GM21528 (cell line): ENCODE measurements at regions not wholly inside any gene's neighbourhood (a gene's known extent, or its start where the extent isn't known, plus 50 kb on each side); places are given as distances from the start of the nearest gene placed in this dataset.
"Not testable (repeated sequence)": the region's sequence is repeated elsewhere in the genome, so short reads cannot be mapped to it uniquely, and the experiment has no call there.

Experiments
- ATAC-seq: cut with Tn5 transposase; IDR thresholded peaks from one replicate; pipeline ENCODE4 v1.9.1; 2021; ENCODE audit warnings: mild to moderate bottlenecking, moderate library complexity; ENCODE audit not compliant: unreplicated experiment, low FRiP score

DNA sequence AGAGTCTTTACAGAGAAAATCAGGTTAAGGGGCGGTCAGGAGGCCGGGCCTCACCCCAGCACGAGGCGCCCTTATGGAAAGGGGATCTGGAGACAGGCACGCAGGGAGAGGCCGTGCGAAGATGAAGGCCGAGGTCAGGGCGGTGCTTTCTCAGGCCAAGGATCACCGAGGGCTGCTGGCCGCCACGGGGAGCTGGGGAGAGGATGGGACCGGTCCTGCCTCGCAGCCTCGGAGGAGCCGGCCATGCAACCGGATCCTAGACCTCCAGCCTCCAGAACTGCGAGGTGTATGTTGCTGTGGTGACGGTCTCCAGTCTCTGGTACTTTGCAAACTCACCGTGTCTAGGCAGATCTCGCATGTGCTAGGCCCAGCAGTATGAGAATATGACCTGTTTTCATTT is 138.2 kb upstream of the NKX1-1 start:
- ATAC-seq, result not testable (repeated sequence)

DNA sequence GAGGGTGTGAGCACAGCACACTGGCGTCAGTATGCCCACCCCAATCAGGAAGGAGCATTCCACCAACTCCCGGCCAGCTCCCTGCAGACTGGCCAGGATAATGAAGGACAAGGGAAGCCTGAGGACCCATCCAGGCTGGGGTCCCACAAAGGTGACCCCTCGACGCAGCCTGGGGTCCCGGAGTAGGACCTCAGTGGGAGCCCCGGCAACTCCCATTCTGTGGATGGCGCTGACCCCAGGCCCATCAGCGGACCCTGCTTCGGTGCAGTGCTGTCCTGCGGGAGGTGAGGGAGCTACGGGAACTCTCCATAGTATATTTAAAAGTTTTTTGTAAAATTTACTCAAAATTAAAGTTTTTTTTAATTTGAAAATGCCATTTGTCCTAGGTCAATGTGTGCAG is 137.7 kb upstream of the NKX1-1 start:
- no peak for ATAC-seq

DNA sequence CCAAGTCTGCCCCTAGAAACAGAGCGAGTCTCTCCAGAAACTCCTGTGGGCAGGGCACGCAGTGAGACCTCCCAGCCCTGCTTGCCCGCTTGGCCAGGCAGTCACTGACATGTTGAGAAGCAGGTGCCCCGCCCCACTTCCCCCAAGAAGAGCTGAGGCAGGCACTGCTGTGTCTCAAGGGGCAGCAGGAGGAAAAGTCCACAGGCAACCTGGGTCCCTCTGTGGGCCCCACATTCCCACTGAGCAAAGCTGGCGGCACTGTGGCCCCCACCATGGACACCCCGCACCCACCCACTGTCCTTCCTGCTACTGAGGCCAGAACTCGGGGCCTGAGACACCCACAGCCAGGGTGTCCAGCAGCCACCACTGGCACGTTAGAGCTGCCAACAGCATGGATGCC is 137.3 kb upstream of the NKX1-1 start:
- ATAC-seq, result no peak

DNA sequence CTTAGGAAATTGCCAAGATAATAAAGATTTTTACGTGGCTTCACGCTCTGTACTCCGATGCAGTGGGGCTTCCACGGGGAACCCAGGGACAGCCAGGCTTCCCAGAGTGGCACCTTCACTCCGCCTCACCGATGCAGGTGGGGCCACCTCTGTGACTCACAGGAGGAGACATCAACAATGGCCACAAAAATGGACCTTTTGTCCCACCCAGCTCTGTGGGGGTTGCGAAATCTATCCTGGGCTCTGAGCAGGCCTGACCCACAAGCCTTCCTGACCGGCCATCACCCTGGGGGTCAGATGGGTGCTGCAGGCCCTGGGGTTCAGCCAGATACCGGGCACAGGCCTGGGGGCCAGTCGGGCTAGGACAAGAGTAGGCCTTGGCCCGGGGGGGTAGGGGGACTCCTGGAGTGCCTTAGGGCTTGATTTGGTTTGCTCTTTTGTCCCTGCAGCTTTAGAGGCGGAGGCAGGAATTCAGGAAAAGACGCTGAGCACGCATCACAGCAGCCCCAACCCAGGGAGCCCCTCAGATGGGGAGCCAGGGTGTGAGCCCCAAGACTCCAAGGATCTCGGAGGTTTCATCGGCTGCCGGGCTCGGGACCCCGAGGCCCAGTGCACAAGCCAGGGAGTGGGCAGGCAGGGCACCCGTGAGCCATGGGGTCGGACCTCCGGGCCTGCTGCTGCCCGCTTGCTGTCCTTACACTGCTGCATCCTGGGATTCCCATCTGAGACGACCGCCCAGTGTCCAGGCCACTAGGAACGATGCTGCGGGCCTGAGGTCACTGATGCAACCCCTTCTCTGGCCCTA is 136.5 kb upstream of the NKX1-1 start:
- ATAC-seq, result no peak

DNA sequence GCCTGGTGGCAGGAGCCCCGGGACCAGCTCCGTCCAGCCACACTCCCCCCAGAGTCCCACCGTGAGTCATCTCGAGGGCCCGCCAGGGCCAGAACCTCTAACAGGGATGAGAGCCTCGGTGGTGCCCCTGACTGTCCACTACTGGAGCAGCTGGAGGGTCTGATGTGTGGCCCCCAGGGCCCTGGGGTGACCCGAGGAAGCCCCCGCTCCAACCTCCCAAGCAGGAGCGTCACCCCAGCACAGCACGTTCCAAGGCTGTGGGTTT is 135.9 kb upstream of the NKX1-1 start:
- ATAC-seq, result no peak

DNA sequence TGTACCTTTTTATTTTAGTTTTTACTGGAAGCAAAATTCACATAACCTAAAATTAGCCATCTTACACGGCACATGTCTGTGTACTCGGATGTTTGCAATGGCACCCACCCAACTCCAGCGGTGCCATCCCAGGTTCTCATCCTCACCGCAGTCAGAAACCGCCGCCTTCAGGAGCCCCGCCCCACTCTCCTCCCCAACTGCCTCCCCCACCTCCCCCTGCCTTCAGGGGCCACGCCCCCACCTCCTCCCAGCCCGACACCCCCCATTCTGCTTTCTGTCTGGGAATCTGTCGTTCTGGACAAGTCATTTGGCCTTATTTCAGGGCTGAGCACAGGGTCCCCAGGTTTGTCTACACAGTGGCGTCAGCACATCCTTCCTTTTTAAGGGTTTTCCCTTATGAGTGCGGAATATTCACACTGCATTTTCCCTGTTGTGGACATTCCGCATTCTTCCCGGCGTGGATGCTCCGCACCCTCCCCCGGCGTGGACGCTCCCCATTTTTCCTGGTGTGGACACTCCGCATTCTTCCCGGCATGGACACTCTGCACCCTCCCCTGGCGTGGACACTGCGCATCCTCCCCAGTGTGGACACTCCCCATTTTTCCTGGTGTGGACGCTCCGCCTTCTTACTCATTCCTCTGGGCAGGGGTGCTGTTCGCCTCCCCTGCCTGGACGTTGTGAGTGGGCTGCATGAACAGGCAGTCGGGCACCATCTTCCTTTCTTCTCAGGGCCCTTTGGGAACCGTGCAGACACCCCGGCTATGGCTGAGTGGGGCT is 135.4 kb upstream of the NKX1-1 start:
- no peak for ATAC-seq

DNA sequence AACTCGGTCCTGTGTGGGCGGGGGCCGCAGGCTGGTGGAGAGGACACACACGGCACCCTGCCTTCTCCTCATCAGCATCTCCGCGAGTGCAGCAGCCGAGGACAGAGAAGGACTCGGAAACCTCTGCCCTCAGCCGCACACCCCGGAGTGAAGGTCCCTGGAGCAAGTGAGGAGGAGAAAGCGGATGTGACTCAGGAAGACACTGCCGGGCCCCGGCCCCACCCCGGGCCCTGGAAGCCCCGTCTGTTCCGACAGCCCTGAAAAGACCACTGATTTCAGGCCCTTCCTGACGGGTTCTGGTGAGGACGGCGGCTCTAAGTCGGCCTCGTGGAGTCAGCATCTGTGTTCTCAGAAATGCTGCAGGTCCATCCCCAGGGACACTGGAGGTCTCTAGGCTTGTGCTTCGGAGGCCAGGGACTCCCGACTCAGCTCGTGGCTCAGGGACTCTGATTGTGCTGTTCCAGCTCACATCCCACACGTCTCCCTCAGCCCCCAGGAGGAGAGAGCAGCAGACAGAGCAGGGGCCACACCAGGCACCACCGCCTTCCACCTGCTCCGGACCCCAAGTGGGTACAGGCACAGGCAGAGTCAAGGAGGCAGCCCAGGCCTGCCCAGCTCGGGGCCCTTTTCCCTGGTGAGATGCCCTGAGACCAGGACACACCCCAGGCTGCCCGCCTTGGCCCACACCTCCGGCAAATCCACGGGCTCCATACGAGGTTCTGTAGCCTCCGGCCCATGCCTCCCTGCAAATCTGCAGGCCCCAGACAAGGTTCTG is 134.5 kb upstream of the NKX1-1 start:
- ATAC-seq, result no peak

DNA sequence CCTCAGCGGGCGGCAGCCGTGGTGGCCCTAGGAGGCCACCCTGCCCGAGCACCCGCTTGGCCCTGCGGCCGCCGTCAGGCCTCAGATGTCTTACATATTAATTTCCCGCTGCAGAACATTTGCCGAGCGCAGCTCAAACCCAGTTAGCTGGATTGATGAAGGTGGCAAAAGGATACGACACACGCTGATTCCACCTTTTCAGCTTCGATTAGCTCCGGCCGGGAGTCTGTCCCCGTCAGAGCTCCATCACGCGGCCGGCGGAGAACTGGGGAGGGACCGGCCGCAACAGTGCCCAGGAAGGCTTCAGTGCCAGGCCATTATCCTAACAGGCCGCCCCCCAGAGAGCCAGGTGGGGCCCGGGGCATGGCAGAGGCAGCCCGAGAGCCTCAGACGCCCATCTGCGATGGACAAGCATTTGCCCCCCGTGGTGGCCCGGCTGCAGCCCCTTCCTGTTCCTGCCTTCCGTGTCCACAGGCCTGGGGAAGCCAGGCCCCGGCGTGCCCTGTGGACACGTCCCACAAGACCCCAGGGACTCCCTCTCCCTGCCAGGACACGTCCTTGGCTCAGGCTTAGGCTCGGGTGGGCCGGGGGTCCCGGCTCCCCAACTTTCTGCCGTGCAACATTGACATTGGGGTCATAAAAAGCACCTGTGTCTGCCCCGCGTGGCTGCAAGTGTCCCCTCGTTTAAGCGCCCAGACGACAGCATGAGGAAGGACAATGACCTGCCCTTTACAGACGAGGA is 133.8 kb upstream of the NKX1-1 start:
- ATAC-seq, result no peak

DNA sequence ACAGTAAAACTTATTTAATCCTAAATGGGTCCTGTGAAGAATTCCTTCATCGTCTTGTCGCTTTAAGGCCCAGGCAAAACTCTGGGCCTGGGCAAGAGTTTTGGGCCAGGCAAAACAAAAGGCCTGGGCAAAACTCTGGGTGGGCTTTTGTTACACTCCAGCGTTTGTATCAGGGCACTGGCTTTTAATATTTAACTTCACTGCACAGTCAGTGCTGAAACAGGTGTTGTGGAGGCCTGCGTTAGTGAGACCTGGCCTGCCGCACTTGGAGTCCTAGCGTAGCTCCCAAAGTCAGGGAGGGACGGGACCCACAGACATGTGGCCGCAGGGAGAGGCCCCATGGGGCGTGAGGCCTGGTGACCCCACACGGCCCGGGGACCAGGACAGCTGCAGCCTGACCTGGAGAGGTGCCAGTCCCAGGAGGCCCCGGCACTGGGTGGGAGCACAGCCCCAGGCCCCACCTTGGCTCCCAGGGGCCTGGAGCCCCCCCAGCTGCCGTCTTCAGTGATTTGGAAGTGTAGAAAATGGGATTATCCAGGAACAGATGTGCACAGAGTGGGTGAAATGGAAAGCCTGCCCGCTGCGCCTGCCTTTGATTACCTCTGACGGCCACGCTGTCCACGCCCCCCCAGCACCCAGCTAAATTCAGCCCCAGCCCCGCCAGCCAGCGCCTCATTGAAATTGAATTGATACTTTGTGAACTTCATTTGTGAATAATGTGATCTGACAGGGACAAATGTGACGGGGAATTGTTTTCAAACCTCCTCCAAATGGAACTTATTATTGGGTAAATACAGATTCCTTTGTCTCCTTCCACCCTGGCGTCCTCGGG is 132.9 kb upstream of the NKX1-1 start:
- no peak for ATAC-seq

DNA sequence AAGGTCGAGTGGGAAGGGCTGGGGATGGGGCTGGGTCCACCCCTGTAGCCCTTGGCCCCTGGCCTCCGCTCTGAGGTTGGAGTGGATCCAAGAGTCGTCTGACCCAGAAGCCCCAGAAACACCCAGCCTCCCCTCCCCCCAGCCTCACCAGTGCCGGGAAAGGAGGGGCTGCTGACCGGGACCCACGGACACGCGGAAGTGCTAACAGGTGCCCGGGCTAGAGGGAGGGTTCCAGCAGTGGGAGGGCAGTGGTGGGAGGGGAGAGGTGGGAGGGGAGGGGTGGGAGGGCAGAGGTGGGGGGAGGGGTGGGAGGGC is 131.8 kb upstream of the NKX1-1 start:
- ATAC-seq, result no peak

DNA sequence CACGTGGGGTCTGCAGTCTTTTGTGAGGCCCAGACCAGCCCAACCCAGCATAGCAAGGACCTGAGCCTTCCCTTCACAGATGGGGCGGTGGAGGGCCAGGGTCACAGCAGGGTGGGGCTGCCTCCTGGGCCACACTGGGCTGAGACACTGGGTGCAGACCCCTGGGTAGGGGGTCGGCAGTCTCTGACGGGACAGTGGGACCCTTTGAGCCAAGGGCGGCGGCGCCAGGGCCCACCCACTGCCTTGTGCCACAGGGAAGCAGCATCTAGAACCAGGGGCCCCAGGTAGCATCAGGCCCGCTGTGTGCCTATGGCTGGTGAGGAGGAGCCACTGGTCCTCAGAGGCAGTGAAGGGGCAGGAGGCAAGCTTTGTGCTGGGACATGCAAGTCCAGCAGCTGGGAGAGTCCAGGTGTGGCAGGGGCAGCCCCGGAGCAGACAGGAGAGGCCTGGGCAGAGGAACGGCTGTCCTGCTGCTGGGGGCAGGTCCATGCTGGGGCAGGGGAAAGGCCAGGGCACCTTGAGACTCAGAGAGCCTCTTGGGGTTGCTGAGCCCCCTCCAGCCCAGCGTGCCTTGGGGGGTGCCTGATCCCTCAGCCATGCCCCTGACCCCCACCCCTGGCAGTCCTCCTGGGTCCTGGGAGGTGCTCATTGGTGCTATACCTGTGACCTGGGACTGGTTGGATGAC is 131.3 kb upstream of the NKX1-1 start:
- no peak for ATAC-seq

DNA sequence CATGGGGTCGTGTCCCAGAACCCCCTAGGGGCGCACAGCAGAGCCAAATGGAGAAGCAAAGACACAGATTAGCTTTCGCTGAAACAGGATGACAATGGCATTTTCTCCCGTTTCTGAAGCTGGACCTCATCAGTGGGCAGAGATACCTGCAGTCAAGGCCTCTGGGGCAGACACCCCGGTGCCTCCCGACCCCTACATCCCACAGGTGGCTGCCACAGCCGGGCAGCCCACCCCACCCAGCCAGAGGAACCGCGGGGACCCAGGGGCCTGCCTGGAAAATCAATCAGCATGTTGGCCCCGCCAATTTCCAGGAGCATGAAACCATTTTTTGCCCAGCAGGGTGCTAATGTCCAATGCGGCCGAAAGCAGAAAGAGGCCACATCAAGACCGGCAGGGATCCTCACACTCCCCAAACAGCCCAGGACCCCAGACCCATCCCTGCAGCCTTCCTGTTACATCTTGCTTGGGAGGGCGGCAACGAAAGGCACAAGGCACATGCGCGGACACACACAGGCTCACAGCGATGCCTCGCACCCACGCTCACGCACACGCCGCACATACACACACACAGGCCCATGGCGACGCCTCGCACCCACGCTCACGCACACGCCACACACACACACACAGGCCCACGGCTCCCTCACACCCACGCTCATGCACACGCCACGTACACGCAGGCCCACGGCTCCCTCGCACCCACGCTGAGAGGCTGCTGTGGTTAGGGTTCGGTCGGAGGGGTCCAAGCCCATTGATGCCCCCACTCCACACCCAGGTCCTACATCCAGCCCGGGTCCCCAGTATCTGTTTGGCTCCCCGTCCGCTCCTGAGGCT is 130.6 kb upstream of the NKX1-1 start:
- no peak for ATAC-seq

DNA sequence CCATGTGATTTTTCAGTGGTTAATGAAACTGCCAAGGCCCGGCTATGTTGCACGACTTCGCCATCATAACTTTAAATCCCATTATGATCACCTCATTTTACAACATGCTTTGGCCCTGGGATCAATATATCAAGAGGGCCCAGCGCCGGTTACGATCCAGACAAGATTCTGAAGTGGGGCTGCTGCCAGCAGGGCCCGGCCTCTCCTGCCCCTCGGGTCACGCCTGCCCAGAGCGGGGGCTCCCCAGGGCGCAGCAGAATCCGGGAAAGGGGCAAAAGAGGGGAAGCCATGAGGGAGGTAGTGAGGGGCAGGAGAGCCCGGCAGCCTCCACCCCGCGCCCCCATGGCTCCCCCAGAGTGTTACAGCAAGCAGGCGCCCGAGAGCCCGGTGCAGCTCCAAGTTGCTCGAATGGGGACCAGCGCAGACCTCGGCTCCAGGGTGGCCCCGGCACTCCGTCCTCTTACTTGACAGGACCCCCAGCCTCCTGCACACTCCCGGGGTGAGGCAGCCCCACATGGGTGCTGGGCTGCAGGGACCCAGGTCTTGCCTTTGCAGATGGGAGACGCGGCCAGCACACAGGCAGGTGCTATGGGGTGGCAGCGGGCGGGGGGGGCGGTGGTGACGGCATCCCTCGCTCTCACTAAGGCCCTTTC is 129.8 kb upstream of the NKX1-1 start:
- no peak for ATAC-seq

DNA sequence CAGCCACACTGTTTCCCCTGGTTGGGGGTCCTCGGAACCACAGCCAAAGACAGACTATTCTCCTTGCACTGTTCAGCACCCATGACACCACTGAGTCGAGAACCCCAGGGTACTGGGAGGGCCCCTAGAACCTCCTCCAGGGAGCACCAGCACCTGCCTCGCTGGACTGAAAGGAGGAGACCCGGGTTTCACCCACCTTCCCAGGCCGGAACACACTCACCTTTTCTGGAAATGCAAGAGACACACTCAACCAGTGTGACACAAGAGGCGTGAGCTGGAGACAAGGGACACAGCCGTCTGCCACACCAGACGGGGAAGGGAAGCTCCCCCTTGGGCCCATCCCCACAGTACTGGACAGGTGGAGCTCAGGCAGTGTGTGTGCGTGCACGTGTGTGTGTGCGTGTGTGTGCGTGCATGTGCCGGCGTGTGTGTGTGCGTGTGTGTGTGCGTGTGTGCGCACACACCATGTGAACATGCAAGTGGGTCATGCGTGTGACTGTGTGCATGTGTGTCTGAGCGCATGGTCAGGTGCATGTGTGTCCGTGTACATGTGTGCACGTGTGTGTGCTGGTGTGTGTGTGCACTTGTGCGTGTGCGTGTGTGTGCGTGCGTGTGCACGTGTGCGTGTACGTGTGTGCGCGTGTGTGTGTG is 128.8 kb upstream of the NKX1-1 start:
- ATAC-seq, result no peak

DNA sequence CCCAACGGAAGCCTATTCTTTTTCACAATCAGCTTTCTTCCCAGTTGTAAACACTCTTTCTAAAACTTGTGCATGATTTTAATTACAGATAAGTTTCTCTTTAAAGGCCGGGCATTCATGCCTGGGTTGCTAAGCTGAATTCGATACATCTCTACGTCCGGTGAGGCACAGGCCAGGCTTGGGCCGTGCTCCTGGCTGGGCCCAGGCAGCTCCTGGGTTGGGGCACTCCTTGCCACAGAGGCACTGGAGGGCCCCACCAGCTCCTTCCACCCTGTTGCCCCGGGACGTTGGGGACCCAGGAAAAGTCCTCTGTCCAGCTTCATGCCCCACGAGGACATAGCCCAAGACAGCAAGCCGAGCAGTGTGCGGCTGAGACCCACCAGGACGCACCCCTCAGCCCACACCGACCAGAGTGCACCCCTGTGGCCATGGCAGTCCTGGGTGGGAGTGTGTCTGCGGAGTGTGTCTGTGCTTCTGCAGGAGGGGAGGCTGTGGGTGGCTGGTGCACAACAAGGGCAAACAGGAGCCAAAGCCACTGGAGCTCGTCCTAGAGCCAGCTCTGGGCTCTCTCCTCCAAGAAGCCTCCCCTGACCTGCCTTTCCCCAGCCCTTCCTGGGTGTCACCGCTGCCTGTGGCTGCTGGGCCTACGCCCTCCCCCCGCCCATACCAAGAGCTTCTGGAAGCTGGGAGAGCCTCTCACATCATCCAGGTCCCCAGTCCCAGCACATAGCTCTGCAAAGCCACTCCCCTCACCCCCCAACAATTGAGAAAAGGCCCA is 128.0 kb upstream of the NKX1-1 start:
- no peak for ATAC-seq

DNA sequence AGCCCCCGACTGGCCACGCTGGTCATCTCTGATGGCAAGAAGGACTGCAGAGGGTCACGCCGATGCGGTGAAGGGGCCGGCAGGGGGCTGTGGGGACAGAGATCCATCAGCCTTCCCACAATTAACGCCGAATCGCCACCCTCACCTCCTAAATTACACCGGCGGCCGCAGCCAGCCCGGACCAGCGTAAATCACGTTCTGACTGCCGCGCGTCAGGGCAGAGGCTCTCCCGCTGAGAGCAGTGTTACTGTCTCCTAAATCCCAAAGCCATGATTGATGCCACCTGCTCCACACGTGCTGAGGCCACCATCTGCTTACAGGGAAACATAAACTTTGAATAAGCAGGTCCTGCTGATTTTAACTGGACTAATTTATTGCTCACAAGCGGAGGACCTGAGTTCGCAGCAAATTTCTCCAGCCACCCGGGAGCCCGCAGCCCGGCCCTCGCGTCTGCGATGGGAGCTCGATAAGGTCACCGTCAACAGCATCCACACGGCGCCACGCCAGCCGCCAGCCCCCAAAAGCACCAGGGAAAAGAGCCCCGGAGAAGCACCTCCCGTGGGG is 127.3 kb upstream of the NKX1-1 start:
- ATAC-seq, result no peak
